ENCODE measurements at regions not wholly inside any gene's neighbourhood (a gene's known extent, or its start where the extent isn't known, plus 50 kb on each side); places are given as distances from the start of the nearest gene placed in this dataset.
"Not testable (repeated sequence)": the region's sequence is repeated elsewhere in the genome, so short reads cannot be mapped to it uniquely, and the experiment has no call there.

DNA sequence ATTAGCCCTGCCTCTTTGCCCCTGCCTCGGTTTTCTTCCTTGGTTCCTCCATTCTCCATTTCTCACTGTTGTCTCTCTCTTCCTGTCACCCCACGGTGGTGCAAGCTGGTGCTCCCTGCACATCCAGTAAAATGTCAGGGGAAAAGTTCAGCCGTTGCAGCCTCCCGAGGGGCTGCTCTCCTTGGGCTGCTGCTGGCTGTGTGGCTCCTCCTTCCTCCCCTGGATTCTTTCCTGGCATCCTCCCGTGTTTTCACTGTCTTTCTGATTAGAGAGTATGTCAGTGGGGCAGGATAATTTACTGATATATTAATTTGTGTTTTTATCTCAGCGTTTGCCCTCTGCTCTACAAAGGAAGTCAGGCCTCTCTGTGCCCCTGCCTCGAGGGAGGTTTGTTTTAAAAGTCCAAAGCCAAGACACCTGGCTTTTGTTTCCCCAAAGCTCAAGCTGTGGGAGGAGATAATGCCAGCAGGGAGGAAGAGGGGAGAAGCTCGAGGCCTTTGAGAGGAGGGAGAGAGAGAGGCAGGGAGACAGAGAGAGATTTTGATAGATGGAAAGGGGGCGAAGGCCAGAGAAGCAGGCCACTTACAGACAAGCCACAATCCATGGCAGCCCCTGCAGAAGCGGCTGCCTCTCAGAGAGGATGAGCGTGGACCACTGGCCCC lies 150.3 kb upstream of the NR2F2 start:
- FAIRE-seq = no peak

DNA sequence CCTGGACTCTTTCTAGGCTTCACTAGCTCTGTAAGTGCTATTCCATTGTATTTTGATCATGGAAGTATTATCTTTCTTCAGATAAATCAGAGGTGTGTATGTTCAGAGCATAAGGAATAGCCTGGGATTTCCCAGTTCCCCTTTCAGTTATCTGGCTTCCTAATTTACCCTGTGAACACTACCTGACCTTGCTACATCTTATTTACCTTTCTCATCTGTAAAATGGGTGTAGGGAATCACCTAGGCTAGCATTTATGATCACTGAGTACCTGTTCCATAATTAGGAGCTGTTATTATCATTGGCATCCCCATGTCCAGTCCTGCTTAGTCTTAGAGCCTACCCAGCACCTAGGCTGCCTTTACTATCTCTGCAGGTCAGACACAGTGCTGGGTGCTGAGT lies 149.3 kb upstream of the NR2F2 start:
- FAIRE-seq = no peak

DNA sequence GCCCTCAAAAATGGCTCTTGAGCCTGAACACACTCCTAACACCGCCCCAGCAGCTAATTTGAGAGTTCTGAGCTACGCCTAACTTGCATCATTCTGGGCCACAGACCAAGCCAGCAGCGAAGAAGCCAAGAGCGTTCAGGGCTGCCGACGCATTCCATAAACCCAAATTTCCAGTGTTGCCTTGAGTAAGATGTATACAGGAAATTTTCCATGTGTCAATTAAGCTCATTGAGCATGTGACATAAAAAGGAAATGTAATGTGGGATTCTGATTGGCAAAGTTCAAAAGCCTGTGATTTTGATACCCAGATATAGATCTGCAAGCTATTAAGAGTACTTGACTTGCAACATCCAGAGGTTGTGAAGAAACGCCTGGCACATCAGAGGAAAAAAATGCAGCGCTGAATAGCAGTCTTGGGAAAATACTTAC lies 148.6 kb upstream of the NR2F2 start:
- FAIRE-seq = no peak

DNA sequence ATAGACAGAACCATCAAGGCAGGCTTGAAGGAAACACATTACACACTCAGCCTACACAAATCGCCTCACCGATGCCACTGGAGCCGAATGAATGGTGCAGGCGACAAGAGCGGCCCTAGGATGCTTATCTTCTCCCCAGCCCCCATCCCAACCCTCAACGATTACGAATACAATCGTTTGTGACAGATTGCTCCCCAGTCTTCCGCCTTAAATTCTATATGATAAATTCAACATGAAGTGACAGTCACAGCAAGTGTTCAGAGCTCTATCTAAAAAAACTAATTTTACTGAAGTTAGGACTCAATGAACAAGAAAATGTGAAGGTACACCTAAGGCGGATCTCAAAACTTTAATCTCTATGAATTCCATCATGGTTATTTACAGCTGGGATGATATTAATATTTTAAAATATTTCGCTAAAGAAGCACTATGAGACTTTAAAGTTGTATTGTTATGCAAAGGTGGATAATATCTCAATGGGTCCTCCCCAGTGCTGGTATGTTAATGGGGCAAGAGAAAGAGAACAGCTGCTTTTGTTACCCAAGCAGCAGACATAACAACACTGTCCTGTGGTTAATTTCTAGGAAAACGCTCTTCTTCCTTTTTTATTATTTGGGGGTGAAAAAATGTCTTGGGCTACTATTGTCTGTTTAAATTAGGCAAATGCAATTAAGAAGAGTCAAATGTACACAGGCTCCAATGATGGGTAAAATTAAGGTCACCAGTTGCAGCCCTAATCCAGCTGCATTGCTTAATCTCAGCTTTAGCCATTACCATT lies 147.6 kb upstream of the NR2F2 start:
- no peak for FAIRE-seq

DNA sequence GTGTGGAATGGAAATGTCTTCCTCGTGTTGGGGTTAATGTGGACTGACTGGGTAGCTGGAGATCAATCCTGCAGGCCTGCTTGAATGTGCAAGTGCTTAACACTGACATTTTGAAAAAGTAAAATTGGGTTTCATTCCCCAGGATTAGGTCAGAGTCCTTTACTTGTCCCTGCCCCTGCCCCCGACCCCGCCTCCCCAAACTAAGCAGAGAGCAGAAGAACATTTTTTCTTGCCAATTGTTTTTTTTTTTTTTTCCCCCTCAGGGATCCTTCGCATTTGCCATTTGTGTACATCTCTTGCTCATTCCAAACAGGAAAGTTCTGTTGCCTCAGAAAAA lies 147.0 kb upstream of the NR2F2 start:
- FAIRE-seq = no peak

DNA sequence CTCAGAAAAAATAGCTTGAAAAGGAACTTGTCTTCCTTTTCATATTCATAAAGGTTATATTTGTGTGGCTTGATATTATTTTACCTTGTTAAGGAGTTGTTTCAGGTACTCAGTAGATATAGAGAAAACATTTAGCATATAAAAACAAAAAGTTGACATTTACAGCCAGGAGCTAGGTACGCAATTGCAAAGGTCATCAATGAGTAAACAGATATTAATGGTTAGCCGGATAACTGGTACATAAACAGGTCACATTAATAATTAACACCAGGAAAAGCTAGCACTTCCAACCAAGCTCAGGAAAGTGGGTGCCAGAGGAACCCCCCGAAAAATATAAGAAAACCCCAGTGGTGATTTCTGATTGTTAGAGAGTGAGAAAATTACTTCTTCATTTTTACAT lies 146.6 kb upstream of the NR2F2 start:
- FAIRE-seq = no peak

DNA sequence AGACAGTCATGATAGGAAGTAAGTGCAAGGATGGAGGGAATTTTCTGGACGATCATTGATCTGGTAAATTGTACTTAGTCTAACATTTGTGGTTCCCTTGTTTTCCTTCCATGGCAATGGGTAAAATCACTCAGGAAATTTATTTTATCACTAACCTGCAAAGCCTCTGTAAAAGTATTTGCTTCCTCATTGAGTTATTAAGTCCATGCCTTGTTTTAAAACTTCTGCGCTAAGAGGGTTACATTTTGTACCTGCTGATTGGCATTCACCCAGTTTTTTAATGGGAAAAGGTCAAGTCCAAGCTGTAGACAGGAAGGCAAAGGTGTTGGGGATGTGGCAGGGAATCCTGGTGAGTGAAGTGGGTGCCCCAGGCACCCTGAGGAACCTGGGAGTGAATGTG lies 146.2 kb upstream of the NR2F2 start:
- no peak for FAIRE-seq

DNA sequence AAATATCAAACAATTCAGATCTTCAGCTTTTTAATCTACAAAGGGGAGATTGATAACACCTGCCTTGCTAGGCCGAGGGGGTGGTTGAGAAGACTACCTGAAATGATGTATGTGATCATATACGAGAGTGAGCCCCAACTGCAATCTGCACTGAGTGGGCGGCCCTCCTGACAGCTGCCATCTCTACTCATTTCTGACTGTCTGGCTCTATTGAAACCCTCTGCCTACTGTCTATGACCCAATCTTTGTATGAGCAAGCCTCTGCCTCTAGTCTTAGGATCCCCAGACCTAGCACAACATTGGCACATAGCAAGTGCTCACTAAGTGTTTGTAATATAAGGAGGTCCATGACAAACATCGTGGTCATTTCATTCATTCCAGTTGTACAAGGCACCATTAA lies 144.4 kb upstream of the NR2F2 start:
- no peak for FAIRE-seq

DNA sequence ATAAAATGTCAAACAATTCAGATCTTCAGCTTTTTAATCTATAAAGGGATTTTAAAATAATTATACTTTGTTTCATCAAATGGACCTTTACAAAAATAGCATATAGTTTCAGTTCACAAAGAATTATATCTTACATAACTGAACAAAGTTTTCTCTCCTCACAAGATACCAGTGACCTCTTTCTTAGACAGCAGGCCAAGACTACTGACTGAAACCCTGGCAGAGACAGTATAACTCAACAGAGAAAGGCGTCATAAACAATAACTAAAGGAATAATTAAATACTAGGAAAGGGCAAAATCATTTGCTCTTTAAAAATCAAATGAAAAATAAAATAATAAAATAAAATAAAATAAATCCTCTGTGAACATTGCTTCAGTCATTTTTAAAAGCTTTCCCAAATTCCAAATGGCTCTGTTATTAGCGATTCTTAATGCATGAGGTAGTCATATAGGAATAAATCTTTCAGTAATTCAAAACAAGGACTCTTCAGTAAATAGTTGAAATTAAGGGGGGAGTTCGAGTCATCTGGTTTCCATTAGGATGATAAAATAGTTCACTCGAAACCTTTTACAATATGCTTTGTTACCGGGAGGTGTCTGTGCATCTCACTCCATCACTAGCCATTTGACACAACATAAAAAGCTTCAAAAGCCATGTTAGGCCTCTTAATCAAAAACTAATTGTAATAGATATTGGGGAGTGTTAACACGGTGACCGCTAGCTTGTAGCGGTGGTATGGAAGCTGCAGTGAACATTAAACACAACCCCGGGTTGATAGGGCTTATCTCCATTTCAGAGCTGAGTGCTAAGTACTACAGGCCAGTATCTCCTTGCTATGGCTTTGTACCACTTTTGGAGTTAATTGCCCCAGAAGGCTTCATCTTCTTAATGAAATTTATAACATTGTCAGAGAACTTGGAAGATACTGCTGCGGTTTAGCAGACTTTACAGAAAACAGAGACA lies 142.9 kb upstream of the NR2F2 start:
- FAIRE-seq = no peak

DNA sequence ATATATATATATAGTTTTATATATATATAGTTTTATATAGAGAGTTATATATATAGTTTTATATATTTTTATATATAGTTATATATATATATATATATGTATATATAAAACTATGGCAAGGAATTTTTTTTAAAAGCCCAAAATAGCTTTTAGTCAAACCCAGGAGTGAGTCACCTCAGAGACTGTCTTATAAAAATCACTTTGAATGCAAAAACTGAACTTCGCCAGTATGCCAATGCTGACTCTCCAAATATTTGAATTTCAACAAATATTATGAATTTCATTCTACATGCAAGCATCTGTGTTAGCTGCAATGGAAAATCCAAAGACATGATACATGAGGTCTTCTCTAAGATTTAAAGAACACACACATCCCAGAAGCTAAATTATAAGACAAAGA lies 132.8 kb upstream of the NR2F2 start:
- FAIRE-seq = no peak

DNA sequence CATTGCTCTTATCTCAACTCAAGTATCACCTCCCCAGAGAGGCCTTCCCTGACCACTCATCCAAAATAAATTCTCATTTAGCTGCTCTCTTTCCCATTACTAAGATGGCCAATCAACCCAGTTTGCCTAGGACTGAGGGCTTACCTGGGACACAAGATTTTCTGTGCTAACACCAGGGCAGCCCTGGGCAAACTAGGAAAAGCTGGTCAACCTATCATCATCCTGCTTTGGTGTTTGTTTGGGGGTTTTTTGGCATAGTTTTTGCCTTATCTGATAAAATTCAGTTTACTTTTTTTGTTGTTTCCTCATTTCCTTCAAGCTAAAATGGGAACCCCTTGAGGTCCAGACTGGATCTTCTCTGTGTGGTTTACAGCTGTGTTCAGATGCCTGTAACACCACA lies 131.4 kb upstream of the NR2F2 start:
- FAIRE-seq = no peak

DNA sequence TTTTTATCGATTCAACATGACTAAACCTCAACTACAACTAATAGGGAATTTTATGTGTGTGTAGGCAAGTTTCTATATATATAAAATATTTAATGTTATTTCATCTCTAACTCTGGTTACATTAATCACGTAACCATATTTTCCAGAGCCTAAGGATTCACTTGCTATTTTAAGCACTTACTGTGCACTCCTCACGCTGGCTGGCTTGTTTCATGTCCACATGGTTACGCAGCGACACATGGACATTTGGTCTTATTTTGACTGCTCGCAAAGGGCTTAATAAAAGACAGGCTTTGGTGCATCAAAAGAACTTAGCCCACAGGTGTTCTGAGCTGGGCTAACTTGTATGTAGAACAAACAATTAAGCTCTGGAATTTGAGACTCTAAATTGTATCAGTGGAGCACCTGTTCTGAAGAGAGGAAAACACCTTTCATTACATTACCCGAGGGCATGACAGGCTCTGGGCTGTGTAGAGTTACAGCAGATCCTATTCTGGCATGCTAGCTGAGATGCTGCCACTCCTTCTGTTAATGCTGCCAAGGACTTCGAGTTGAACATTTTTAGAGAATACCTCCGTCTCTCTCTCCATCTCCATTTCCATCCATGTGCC lies 130.0 kb upstream of the NR2F2 start:
- FAIRE-seq = no peak

DNA sequence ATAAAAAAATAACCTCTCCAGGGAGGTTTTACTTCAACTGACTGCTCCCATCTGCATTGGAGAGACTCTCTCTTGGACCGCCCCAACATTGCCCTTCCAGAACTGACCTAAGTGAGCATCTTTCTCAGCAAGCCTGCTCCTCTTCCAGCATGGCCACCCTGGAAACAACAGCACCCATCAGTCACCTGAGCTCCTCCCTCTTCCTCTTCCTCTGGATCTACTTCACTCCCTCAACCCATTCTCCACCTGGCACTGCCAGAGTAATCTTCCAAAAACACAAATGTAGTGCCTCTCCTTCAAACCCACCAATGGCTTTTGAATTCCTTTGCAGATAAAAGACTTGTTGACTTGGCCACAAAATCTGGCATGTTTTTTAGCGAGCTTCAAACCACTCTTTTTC lies 128.8 kb upstream of the NR2F2 start:
- FAIRE-seq = no peak

DNA sequence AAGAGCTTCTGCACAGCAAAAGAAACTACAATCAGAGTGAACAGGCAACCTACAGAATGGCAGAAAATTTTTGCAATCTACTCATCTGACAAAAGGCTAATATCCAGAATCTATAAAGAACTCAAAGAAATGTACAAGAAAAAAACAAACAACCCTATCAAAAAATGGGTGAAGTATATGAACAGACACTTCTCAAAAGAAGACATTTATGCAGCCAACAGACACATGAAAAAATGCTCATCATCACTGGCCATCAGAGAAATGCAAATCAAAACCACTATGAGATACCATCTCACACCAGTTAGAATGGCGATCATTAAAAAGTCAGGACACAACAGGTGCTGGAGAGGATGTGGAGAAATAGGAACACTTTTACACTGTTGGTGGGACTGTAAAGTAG lies 124.9 kb upstream of the NR2F2 start:
- FAIRE-seq = not testable (repeated sequence)

DNA sequence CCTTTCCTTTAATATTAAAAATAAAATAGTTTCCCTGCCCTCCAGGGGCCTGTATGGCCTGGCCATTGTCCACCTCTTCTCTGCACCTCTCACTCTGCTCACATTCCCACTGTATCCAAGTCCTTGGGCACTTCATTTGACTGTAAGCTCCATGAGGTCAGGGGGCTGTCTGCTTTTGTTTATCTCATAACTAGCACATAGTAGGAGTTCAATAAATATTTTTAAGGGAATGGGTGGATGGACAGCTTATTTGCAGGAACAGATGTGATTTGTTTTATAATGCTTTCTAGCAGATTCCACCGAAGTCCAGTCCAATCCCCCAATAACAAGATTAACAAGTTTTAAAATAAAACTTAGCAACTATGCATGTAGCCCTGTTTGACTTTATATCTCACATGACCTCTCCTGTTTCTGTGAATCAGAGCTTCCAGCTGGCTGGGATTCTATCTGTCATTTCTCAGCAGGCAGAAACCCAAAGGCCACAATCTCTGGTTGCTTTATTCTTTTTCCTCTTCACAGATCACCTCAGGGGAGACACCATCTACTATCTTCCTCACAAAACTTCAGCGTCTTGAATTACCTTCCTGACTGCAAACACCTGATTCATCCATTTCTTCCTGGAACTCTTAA lies 123.0 kb upstream of the NR2F2 start:
- no peak for FAIRE-seq

DNA sequence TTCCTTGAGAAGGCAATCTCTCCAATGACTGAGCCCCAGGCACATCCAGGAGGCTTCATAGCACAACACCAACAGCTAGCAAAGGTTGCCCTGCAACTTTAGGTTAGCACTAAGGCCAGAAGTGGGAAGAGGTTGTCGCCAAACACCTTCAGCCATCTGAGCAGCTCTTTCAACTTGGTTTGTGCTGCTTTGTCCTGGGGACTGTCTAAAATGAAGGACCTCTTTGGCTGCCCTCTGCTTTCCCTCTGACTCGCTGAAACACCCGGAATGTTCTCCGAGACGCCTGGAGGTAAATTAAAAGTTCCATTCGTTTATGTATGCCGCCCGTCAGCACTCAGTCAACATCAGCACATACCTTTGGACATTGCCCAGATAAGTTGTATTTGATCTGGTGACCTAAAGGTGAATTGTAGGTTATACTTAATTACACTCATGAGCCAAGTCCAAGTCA lies 121.2 kb upstream of the NR2F2 start:
- FAIRE-seq = no peak

DNA sequence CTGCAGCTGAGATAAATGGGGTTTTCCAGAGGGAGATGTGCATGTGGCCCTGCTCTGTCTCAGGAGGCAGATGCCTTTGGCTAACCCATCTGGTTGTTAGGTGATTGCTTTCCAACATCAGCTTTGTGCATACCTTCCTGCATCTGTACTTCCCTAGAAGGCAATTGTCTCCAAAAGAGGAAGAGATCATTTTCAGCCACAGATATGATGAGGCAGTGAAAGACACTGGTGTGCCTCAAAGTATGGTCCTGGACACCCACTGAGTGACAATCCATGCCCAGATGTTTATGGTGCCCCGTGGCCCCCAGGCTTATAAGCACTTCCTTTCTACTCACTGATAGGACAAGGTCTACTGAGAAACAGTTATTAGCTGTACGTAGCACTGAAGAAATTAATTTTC lies 117.5 kb upstream of the NR2F2 start:
- FAIRE-seq = no peak

DNA sequence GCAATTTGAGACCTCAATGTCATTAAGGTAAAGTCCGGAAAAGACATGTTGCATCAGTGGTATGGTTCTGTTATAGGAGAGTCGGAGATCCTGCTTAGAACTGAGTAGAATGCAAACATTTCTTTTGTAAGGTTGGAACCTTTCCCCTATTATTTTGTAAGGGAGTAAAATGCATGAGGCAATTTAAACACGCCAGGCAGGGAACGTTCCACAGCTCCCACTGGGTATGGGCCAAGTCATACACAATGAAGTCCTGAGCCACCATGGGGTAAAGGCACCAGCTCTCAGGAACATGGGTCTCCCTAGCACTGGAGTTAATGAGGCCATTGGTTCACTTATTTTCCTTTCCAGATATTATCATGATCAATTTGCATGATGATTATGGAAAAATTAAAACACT lies 116.6 kb upstream of the NR2F2 start:
- FAIRE-seq = no peak

DNA sequence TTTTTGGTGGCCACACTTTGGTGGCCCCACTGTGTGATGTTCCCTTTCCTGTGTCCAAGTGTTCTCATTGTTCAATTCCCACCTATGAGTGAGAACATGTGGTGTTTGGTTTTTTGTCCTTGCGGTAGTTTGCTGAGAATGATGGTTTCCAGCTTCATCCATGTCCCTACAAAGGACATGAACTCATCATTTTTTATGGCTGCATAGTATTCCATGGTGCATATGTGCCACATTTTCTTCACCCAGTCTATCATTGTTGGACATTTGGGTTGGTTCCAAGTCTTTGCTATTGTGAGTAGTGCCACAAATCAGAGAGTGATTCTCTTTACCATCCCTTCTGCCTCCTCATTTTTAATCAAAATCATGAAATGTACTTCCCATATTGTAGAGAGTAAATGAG lies 114.0 kb upstream of the NR2F2 start:
- not testable (repeated sequence) for FAIRE-seq

DNA sequence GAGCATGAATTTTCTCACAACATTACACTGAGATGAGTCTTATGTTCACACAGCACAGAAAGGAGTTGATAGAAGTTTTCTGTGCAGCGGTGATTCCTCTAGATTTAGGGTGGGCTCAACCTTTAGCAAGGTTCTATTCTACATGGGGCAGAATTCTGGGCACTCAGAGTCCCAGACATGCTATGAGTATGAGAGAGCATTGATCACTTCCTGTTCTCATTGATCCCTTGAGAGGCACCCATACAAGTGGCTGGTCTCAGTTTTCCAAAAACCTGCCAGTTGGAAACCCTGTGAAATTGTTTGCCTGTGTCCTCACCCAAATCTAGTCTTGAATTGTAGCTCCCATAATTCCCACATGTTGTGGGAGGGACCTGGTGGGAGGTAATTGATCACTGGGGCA lies 112.5 kb upstream of the NR2F2 start:
- no peak for FAIRE-seq

DNA sequence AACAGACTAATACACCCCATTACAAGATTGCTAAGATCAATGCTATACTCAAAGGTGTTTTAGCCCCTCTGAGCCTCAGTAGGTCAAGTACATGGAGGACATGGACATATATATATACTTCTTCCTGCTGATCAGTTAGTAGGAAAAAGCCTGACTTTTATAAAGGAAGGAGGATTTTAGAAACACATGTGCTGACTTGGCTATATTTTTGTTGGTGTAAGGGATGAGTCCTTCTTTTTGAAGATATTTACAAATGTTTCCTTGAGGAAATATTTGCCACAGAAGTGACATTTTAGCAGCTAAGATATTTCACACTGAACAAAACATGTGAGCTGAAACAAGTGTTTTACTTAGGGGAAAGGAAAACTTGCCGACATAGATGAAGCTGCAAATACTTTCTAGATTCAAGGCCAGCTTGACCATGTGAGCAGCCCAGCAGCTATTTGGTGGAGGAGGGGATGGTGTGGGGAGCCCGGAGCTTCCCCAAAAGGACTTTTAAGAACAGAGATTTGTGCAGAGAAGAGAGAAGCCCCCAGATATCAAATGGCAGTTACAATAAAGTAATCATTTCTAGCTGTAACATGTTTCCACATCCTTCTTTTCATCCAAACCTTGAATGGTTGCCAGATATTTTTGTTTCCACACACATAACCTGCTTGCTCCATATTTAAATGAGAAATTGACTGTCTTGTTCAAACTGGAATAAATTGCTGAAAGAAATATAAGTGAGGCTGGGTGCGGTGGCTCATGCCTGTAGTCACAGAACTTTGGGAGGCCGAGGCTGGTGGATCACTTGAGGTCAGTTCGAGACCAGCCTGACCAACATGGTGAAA lies 111.7 kb upstream of the NR2F2 start:
- no peak for FAIRE-seq

DNA sequence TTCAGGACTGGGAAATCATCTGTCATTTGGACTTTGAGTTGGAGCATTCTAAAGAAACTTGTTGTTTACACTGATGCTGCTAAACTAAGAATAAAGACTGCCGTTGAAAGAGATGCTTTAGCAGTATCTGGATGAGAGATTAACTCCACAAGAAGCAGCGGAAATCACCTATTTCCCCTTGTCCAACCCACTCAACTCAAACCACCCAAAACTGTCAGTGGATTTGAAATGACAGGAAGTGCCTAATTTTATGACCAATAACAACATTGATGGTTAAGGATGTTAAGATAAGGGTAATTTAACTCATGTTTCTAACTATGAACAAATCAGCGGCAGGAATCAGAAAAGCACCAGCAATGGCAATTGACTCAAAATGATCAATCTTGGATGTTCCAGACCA lies 110.8 kb upstream of the NR2F2 start:
- FAIRE-seq = no peak
